Fibroblast of gingiva (primary cell): ENCODE measurements at regions not wholly inside any gene's neighbourhood (a gene's known extent, or its start where the extent isn't known, plus 50 kb on each side); places are given as distances from the start of the nearest gene placed in this dataset.
"Not testable (repeated sequence)": the region's sequence is repeated elsewhere in the genome, so short reads cannot be mapped to it uniquely, and the experiment has no call there.

Source experiments
- DNase-seq: peaks from one replicate; pipeline ENCODE4 v3.0.0-alpha.2; 2011; ENCODE audit warnings: low read depth

DNA sequence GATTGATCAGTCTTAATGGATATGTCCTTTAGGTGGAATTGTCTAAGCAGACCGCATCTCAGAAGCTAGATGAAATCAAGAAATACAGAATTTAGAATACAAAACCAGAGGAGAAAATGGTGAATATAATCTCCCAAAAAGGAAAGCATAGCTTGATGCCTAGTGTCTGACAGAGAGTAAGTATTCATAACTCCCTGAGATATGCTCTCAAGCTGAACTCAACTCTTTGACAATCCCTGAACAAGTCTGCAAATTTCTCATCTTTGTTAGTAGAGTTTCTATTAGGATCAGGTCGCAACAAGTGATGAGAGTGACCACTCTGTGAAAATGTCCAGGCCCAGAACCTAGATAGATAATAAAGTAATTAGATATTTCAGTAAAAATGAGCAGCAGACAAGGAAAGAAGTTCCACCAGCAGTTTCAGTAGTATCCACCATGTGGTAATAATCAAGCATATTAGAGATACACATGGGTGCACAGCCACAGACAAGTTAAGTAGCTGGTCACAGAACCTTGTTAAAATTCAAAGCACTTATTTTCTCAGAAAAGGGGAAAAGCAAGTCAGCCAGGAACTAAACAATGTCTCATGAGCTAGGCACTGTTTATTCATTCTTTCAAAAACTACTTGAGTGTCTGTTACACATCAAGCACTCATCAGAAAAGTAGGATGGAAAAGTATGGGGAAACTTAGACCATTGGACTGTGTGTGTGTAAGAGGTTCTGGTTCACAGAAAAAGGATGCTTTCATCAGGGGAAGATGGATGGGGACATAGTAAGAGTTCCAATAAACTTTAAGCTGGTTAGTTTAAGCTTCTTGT is 481.5 kb upstream of the TUSC1 start:
- DNase-seq, result peak; percentile 45

DNA sequence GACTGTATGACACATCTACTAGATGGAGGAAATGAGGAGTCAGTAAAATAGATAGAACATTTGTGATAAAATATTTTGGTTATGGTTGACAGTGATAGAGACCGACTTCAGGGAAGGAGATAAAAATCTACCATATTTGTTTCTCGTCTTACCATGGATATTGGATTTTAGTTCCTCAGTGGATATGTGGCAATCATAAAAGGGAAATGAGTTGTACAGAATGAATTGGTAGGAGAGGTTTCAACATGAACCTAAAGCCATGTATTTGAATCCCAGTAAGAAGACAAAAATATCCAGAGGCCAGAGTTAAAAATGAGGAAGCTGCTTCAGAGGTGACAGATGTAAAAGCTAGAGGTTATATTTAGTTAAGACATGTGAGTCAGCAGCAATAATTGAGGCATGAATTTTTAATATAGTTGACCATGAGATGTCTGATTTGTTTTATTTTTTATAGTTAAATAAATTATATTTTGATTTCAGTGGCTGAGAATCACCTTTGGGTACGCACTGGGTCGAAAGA is 480.4 kb upstream of the TUSC1 start:
- DNase-seq, result no peak

DNA sequence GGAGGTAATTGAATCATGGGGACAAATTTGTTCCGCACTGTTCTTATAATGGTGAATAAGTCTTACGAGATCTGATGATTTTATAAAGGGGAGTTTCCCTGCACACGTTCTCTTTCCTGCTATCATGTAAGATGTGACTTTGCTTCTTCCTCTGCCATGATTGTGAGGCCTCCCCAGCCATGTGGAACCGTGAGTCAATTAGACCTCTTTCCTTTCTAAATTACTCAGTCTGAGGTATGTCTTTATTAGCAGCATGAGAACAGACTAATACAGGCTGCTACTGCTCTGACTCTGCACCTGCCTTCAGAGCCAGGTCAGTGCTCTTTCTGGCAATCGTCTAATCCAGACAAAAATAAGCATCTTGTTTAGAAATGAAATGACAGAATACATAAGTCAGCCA is 479.2 kb upstream of the TUSC1 start:
- no peak for DNase-seq

DNA sequence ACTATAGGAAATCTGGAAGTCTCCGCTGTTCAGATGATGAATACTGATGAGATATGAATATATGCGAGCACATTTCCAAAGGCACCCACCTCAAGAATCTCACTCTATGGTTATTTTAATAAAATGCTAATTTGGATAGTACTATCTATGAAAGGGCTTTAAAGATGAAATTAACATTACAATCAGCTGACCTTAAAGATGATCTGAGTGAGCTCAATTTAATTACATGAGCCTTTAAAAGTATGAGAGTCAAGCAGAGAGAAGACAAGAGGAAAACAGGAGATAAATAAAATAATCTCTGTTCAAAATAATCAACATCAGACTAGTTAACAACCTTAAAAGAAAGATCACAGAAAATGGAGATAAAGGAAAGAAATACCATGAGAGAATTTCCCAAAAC is 474.1 kb upstream of the TUSC1 start:
- no peak for DNase-seq

DNA sequence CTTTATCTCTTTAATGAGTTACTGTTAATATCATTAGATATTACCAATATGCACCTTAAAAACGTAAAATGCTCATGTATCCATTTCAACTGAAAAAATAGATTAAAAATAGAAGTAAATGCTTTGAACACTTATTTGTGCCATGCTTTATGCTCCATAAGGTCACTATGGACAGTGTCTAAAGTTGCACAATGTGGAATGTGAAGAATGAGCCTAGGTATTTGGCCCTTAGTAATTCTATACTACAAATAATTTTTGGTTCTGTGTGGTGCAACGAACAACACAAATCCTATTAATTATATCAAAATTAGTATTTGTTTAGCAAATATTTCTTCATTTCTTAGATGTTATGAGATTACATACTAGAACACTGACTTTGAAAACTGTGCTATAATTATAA is 469.9 kb upstream of the TUSC1 start:
- no peak for DNase-seq

DNA sequence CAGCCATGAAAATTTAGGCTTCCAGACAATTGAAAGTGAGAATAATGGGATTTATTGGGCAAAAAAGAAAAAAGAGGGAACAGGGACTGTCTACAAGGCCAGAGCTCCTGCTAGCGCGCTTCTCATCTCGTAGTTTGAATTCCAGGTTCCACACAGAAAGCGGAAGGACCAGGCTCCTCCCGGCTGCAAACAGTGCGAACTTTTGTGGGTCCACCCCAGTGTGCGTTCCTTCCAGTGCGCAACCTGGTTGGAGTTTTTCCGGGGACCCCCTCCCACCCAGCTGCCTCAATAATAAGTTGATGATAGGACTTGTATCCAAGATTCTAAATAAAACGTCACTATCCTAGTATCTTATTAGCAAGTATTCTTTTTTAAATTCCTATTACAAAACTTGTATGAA is 467.7 kb upstream of the TUSC1 start:
- no peak for DNase-seq

DNA sequence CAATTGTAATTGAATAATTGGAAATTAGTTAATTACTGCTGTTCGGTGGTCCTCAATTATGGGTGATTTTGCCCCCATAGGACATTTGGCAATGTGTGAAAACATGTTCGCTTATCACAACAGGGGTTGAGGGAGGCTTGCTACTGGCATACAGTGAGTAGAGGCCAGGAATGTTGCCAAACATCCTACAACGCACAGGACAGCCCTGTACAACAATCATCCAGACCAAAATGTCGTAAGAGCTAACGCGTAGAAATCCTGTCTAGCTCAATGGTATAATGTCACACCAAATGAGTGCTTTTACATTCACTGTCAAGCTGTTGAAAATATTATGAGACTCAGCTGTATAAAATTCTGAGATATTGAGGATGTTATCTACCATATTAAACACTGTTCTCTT is 464.4 kb upstream of the TUSC1 start:
- DNase-seq, result no peak

DNA sequence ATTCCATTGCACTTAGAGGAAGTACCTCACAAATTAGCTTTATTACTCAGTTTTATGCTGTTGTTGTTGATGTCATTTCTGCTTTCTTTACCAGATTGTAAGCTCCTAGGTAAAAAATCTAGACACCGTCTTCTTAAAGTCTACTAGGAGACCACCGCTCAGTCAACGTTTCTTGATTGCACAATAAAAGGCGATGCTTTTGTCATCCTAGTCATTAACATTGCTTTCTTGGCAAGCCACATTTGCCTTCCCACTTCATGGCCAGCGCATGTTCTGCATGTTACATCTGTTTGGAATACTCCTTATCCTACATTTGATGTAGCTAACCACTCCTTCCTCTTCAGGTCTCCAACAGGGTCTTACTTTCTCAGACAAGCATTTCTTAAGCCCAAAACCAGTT is 464.0 kb upstream of the TUSC1 start:
- no peak for DNase-seq

DNA sequence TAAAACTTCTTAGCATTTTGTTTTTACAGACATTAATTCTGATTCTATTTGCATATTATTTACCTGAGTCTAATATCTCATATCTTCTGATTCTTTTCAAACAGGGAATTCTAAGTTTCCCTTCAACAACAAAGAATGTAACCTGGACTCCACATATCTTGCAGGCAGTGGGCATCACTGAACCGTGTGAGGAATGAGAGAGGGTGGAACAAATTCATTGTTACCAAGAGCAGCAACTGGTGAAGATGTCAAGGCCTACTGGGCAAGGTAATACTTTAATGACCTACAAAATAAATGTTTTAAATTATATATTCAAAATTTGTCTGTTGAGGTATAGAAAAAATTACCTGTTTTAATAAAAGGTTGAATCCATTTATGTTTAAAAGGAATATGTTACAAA is 455.3 kb upstream of the TUSC1 start:
- no peak for DNase-seq

DNA sequence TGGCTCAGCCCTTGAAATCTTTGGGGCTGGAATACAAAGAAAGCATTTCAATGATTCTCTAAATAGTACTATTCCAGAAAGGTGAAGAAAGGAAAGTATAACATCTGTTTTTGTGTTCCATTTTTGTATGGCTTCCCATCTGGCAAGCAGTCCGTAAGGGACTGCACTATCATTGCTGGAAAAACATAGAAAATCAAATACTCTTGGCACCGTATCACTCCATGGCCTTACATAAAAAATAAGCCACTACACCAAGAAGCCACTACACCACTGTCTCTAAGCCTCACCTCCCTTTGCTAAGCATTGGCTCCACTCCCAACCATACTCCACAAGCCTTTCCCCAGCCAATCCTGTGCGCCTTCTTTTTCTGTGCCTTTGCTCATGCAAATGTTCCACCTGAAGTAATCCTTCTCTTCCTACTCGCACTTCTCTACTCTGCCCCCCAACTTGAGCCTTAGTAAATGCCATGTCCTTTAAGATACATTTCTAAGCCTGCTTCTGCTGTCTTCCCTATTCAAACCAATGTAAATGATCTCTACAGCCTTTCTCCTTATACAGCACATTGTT is 454.6 kb upstream of the TUSC1 start:
- no peak for DNase-seq

DNA sequence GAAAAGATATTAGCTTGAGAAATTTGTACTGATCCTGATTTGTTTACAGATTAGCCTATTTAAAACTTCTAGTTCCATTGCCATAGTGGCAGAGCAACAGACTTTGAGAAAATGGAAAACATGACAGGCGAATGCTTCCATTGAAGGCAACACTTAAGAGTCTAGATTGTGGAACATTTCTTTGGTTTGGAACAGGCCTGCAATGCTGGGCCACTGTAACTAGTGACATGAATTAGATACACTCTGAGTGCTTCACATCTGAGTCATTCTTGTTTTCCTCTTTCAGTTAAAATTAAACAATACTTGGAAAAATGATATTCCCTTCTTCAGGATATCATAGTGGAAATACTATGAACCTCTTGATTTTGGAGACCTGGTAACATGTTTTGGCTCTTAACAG is 453.6 kb upstream of the TUSC1 start:
- peak; percentile 40 for DNase-seq

DNA sequence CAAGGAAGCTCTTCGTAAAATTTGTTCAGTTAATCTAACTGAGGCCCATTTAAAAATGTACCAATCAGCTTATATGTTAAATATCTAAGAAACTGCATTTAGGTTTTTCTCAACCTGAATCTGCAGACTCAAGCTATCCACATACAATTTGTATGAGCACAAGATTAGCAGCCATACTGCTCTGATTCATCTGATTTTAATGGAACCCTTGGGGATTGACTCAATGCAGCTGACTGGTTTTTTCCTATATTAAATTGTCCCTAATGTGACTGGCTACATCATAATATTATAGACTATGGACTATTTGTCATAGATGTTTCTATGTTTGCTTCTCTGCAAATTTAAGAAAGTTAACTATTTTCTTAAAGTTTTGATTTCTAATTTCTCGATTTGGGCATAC is 451.0 kb upstream of the TUSC1 start:
- no peak for DNase-seq

DNA sequence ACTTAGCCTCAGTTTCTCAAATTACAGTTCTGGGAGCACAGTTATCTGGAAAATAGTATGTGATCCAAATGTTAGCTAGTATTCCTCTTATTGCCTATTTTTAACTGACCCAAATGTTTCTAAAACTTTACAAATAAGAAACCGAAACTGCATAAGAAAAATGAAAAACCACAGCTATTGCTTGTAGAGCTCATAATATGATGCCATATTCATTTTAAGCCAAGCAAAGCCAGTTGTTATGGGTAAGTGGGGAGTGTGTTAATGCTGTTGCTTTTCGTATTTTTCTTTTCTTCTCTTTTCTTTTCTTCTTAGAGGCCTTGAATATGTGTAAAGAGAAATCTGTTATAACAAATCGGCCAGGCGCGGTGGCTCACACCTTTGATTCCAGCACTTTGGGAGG is 447.4 kb upstream of the TUSC1 start:
- DNase-seq, result no peak

DNA sequence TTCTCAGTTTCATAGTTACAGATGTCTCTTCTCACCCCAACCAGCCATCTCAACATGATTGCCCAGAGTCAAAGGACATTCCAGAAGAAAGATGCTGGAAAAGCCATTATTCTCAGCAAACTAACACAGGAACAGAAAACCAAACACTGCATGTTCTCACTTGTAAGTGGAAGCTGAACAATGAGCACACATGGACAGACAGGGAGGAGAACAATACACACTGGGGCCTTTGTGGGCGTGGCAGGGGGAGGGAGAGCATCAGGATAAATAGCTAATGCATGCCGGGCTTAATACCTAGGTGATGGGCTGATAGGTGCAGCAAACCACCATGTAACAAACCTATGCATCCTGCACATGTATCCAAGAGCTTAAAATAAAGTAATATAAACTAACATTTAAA is 437.8 kb upstream of the TUSC1 start:
- not testable (repeated sequence) for DNase-seq

DNA sequence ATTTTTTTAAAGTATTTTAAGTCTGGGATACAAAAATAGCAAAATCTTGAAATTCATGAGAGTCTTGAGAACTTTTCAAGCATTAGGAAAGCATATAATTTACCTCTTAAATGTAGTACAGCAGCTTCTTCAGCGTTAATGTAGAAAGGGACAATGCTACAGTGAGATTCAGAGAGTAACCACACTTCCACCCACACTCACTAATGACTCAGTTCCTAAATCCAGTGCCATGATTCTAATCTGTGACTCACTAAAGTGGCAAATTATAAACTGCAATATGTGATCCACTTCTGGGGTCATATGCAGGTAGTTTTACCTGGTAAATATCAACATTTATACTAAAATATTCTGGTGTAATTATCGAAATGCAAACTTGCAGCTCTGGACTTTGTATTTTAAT is 434.5 kb upstream of the TUSC1 start:
- DNase-seq, result no peak

DNA sequence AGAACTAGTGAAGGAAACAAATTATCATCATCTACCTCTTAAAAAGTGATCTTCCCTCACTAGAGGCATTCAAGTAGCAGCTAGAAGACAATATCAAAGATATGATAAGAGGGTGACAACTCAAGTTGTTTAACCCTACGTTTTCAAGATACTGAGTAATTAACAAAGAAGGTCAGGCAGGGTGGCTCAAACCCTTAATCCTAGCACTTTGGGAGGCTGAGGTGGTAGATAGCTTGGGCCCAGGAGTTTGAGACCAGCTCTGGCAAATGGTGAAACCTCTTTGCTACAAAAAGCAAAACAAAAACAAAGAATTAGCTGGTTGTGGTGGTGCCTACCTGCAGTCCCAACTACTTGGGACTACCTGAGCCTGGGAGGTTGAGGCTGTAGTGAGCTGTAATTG is 408.2 kb upstream of the TUSC1 start:
- DNase-seq, result no peak

DNA sequence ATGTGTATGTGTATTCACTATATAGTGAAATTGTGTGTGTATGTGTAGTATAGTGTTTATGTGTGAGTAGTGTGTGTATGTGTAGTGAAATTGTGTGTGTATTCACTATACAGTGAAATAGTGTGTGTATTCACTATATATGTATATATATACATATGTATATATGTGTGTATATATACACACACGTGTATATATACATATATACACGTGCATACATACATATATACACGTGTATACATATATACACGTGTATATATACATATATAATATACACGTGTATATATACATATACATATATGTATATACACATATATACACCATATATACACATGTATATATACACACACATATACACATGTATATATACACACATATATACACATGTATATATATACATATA is 403.6 kb upstream of the TUSC1 start:
- DNase-seq, result no peak

DNA sequence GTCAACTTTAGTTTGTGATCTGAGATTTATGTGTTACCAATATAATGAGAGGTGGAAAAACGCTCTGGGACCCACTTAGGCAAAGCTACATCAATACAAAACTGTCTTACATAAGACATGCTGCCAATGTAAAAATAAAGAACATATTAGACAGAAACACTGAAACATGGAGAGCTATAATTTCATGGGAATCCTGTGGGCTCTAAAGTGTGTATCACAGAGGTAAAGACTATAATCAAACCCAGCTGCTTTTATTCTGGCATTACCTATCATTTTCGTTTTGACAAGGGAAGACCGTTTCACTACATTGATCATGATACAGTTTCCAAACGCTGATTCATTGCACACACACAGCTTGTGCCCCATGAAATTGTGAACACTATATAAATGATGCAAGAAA is 400.5 kb upstream of the TUSC1 start:
- no peak for DNase-seq

DNA sequence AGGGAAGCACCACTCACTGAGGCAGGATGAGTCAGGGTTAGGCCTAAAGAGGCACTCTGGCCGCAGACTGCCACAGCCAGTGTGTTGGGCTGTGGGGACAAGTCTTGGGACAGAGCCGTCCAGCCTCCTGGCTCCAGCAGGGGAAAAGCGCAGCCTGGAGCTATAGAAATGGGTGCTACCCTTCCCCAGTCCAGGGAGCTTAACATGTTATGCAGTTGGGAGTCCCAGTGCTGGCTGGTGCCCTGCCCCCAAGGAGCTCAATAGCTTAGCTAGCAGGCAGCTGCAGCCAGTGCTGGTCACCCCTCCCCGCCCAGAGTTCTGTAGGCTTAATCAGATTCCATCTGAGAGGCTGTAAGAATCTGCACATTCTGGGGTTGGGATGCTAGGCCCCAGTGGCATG is 399.6 kb upstream of the TUSC1 start:
- no peak for DNase-seq

DNA sequence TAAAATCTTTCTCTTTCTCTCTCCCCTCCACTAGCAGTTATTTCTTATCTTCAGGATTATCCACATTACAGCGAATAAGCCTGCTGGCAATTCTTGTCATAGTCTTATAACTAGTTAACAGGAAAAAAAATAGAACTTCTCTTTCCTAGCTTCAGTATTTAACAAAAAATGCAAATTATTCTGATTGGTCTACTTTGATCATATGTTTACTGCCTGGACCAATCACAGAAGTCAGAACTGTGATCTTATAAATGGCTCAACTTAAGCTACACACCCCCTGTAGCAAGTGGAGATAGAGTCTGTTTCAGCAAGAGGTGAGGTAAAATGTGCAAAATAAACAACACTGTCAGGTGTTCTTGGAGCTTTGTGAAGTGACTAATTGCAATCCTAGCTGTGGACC is 389.4 kb upstream of the TUSC1 start:
- DNase-seq, result no peak

DNA sequence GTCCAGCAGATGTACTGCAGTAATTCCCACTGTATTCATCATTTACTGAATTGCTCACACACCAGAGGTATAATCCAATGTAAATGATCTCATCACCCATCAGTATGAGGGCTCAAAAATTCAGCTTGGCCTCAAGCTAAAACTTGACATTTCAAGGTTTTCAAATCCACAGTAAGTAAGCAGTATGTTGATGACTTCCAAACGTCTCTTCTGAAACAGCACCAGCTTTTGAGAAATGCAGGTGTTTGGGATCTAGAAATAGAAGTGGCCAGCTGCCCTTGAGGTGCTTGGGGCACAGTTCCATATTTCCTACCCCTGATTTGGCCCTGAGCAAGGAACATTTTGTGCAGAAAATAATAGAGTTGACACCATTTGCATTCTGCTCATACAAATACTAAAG is 388.0 kb upstream of the TUSC1 start:
- no peak for DNase-seq

DNA sequence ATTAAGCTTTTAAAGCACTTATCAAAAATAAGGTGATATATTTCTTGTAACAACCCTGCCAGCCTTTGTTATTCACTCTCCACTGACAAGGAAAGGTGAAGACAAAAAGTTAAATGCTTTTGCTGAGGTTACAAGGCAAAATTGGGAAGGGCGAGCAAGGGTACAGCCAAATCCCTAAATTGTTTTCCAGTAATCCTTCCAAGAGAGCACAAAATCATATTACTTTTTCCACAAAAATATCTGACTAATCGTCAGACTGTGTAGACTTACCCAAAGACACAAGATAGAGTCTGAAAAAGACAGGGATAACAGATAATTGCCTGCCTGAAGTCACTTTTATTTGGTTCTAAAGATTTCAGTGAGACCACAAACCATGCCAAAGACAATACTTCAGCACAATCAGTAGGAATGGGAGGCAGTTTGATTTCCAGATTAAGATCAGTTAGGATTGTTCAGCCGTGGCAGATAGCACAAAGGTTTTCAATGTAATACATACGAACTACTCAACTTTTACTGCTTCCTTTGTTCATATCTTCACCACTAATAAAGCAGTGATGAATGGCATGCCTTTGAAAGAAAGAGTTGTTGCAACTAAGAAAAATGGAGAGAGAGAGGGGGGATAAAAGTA is 383.8 kb upstream of the TUSC1 start:
- DNase-seq, result no peak

DNA sequence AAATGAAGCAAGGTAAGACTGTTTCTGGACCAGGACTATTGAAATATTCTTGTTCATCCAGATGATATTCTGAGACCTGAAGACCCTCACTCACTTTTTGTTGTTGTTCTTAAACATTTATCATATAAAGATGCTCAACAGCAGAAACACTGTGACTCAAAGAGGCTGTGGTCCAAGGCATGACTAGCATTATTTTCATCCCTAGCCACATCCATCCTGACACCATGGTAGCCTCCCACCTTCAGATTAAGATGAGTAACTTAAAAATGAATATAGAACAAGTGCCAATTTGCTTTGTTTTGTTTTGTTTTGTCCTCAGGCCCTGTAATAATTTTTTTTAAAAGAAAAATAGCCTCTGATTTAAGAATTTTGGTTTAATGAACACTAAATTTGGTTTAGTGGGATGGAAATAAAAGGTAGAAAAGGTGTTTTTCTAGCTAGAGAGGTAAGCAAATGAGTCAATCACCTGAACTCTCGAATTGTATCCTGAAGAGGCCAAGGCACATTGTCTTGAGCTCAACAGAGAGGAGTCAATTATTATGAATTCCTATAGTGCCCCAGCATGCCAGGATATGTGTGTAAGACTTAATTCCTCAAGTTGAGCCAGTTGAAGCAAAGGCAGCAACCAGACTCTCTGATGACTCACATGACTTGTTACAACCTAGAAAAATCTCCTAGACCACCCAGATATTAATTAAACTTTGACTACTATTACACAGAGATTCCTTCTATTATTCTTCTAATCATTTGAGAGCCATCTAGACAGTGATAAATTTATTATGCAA is 380.1 kb upstream of the TUSC1 start:
- DNase-seq, result no peak
